HG03558 (cell line): ENCODE measurements at regions not wholly inside any gene's neighbourhood (a gene's known extent, or its start where the extent isn't known, plus 50 kb on each side); places are given as distances from the start of the nearest gene placed in this dataset.
"Not testable (repeated sequence)": the region's sequence is repeated elsewhere in the genome, so short reads cannot be mapped to it uniquely, and the experiment has no call there.

Experiments
- ATAC-seq: cut with Tn5 transposase; IDR thresholded peaks from one replicate; pipeline ENCODE4 v1.9.1; 2021; ENCODE audit warnings: moderate number of reproducible peaks; ENCODE audit not compliant: unreplicated experiment; ENCODE audit errors: extremely low read depth

DNA sequence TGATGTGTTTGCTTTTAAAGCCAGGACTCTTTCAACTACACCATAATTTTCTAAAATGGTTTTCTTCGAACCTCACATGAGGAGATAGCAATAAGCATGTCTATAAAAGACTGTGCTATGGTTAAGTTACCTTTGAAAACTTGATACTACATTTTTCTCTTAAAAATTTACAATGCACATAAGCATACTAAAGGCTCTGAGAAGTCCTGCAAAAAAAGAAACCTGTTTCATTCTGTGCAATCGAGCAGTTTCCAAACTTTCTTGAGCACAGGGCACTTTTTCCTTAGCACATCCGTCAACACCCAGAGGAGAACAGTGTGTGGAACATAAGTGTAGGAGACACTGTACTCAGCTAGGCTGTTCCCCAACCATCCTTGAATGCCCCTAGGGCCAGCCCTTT is 144.1 kb upstream of the ARHGAP20 start:
- no peak for ATAC-seq

DNA sequence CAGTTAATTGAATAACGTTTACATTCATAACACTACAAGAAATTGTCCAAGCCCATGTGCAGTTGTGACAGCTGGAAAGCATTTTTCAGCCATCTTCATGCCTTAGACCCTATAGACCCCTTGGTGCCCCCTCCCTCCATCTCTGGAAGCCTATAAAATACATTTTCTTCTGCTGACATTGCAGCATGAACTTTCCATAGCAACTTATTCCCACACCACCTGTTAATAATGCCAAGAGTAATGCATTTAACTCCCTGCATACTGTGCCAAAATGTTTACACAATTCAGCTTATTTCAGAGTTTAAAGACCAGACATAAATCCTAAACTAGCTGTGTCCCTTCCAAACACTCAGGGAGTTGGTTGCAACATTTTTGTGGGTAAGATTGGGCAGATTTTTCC is 143.0 kb upstream of the ARHGAP20 start:
- no peak for ATAC-seq

DNA sequence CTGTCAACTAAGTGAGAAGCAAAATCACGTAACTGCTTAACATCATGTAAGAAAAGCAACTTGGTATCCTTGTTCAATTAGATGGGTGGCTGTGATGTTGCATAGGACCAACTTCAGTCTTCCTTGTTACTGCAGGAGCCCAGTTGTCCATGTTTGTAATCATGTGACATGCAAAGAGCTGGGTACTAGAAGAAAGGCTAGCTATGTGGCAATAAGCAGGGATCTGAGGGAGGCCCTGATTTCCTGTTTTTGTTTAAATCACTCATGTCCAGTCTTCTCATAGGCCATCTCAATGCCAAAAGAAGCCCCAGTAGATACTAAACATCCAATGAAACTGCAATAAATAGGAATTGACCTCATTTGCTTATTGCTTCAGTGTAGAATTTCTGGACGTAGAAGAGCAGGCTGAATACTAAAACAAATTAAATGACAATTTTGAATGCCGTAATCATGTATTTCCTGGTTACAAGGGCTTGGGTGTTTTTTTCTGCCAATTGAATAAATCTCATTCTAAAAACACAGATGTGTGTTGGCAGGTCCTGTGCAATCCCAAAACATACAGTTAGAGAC is 140.8 kb upstream of the ARHGAP20 start:
- no peak for ATAC-seq

DNA sequence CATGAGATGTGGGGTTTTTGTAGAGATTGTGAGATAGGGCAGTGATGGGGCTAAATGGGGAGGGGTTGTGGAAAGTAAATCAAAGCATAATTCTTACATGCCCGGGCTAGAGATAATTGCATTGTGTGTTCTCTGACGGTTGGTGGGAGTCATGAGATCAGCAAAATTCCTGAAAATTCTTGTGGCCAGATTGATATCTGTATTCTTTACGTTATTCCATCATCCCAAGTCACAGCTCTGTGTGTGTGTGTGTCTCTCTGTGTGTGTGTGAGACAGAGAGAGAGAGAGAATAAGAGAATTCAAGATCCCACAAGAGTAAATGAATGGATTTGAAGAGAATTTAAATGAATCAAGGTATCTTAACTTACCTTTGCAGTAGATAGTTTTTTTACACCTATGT is 138.6 kb upstream of the ARHGAP20 start:
- ATAC-seq: no peak

DNA sequence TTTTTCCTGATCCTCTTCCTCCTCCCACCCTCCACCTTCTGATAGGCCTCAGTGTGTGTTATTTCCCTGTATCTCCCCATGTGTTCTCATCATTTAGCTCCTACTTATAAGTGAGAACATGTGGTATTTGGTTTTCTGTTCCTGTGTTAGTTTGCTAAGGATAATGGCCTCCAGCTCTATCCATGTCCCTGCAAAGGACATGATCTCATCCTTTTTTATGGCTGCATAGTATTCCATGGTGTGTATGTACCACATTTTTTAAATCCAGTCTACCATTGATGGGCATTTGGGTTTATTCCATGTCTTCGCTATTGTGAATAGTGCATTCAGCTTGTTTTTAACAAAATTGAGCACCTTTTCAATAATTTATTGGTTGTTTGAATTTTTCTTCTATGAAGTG is 130.8 kb upstream of the ARHGAP20 start:
- ATAC-seq: not testable (repeated sequence)

DNA sequence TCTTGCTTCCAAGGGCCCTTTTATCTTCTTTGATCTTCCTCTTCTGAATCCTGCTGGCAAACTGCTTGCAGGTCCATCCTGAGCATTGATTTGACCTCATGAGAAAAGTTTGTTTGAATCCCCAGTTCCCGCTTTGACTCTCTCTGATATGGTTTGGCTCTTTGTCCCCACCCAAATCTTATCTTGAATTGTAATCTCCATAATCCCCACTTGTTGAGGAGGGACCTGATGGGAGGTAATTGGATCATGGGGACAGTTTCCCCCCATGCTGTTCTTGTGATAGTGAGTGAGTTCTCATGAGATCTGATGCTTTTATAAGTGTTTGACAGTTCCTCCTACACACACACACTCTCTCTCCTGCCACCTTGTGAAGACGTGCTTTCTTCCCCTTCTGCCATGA is 126.6 kb upstream of the ARHGAP20 start:
- no peak for ATAC-seq

DNA sequence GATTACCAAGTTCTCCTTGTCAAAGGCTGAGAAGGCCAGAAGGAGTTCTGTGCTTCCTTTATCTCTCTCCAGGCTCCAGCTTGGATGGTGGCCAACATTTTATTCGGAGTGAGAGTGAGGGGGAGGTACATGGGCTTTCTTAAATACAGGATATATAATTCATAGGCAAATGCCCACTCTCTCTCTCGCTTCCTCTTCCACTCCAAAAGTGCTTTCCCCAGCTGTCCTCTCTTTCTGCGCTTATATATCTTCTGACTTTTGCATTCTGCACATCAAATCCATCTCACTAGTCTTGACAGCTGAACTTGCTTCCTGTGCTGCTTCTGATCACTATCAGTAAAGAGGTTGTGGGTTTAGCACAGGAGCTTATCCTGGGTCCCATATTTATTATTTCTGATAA is 125.4 kb upstream of the ARHGAP20 start:
- no peak for ATAC-seq

DNA sequence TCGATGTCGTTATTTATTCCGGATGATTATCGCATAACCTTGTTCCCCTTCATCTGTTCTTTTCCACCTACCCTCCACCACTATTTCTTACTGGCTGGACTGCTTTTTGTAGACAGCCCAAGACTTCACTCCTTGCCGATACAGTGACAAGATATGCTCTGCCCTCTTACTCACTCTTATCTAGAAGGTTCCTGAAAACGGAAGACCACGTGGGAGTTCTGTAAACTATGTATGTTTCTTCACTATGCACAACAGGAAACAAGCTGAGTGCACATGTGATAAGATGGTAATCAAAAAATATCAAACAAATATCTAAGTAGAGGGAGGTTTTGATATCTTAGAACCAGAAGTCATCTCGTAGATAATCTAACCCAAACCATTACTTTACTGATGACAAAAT is 122.9 kb upstream of the ARHGAP20 start:
- no peak for ATAC-seq

DNA sequence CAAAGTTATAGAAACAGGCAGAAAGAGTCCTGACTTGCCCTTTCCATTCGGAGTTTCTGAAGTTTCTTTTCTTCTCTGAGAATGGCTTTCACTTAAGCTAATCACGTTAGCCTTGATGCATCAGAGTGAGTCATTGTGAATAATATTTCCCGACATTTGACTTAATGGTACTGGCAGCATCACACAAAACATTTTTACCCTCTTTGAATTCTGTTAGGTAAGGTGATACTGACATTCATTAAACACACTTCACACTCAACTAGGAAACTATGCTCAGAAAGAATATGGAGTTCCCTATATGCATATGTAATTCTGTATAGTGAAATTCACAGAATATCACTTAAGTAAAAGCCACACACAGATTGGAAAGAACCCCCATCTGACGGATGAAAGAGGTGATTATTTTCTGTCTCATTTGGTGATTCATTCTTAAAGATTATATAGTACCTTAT is 120.8 kb upstream of the ARHGAP20 start:
- ATAC-seq: no peak

DNA sequence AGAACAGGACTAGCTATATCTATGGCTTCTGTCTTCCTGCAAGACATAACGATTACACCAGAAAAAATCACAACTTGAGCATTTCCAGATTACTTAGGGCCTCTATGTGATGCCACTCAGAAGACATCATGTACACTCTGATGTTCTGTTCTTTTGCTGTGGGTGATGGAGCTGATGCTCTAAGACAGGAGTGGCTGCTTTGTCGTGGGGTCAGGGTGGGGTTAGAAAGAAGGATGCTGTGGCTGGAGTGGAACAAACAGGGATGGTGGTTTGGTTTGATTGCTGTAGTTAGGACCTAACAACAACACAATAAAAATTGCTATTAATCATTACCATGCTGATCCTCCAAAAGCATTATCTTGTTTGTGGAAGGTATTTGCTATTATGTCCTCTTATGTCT is 120.3 kb upstream of the ARHGAP20 start:
- no peak for ATAC-seq

DNA sequence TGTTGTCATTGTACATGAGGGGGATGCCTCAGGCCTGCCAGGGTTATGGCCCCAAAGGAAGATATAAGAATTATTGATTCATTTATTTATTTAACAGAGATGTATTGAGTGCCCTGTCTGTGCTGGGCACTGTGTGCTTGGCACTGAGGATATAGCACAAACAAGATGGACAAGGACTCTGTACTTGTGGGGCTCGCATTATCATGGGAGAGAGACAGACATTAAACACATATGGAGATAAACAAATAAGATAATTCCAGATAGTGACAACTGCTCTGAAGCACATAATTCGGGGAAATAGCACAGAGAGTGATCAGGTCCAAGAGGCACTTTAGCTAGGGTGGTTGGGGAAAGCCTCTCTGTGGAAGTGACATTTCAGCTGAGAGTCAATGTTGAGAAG is 119.8 kb upstream of the ARHGAP20 start:
- no peak for ATAC-seq

DNA sequence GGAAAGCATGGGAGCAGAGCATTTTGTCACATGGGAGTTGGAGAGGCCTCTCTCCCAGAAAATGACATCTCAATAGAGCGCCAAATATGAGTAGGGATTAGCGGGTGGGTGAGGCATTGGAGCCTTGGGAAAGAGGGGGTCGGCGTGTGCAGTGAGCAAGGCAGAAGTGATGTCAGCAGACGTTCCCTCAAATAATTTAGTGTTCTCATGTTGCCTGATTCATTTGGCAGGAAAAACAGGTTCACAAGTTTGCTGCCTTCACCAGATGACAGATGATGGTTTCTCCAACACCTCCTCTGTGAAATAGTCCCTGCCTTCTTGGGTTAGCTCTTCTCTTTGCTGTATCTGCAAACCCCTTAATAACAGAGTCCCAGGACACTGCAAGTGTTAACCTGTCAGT is 118.5 kb upstream of the ARHGAP20 start:
- no peak for ATAC-seq

DNA sequence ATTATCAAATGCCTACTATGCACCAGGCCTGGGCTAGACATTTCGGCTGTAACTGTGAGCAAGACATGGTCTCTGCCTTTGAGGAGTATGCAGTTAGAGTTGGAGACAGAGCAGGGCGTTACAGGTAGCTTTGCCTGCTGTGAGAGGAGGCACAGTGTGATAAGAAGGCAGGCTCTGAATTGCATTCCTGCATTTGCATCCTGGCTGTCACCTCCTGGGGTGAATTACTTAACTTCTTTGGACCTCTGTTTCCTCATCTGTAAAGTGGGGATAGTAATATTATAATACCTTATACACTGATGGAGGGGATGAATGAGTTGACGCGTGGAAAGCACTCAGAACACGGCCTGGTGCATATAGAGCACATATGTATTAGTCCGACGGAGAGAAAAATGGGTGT is 118.1 kb upstream of the ARHGAP20 start:
- ATAC-seq: no peak

DNA sequence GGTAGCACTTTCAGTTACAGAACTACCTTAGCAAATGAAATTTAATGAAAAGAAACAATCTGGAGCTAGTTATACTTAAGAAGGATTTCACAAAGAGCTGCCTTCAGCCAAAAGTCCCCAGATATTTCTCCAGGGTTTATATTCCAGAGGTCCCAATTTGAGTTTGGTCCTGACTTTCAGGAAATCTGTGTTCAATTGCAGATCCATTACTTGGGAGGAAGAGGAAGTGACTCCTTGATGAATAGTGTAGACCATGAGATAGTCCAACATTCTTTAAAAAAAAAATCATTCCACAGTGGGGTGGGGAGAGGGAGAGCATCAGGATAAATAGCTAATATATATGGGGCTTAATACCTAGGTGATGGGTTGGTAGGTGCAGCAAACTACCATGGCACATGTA is 117.6 kb upstream of the ARHGAP20 start:
- no peak for ATAC-seq

DNA sequence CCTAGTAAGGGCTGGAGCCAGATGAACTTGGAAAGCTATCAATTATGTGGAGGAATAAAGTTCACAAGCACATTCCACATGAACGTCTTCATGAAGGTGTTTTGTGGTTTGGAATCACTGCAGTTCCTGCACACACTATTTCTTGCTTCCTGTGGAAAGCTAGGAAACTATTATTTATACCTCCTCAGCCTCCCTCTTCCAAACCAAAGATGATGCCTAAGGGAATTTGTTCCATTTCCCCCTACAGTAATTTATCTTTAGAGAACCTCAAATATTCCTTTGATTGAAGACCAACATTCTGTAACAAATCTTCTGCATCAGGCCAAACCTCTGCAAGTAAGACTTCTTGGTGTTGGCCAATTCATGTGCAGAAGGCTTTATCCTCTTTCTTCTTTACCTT is 115.8 kb upstream of the ARHGAP20 start:
- ATAC-seq: no peak

DNA sequence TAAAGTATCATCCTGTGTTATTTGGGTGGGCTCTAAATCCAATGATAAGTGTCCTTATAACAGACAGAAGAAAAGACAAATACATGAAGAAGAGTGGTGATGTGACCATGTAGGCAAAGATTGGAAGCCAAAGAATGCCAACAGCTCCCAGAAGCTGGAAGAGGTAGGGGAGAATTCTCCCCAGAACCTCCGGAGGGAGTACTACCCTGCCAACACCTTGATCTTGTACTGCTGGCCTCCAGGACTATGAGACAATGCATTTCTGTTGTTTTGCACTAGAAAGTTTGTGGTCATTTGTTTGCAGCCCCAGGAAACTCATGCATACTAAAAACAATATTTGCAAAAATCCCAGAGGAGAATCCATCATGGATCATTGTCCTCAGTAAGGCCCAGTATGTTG is 115.0 kb upstream of the ARHGAP20 start:
- no peak for ATAC-seq

DNA sequence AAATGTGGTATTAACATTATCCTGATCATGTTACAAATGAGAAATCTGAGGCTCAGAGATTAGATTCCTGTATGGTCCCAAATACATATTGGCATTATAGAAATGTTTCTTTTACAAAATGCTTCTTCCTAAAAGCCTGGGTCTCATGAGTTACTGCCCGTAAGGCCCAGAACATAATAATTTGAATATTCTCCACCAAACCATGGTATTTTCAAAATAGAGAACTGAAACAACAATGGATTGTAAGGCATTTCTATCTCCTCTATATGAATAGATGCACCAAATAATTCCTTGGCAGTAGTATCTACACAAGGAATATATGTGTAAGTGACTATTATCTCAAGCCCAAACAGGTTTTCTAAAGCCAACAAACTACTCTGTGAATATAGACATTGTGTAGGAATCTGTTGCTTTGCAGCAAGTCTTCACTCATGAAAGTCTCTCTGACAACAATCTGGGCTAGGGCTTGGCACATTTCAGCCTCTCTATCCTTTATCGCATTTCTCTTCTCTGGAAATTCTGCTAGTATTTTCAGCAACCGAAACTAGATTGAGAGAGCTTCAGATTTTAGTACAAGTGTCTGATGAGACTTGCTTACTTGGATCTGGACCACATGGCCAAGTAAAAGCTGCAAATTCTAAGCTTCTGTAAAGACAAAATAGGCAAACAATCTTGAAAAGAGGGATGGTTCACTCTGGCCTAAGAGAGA is 112.8 kb upstream of the ARHGAP20 start:
- no peak for ATAC-seq

DNA sequence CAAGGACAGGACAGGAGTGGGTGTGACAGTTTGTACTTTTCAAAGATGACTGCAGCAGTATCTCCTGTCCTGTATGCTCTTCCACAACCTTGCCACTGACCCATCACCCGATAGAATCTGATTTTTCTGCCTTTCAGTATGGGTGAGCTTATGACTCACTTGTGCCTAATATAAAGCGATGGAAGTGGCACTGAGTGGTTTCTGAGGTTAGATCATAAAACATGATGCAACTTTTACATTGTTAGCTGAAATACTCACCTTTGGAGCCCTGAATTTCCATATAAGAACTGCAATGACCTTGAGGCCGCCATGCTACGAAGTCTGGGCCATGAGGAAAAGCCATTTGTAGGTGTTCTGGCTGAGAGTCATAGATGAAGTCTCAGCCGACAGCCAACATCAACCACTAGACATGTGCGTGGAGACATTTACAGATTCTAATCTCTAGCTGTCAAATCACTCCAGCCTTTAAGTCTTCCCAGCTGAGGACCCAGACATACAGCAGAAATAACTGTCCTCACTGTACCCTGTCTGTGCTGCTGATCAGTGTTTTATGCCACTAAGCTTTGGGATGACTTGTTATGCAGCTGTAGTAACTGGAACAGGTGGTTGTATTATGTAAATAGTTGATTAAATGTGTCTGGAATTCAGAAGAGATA is 105.9 kb upstream of the ARHGAP20 start:
- no peak for ATAC-seq

DNA sequence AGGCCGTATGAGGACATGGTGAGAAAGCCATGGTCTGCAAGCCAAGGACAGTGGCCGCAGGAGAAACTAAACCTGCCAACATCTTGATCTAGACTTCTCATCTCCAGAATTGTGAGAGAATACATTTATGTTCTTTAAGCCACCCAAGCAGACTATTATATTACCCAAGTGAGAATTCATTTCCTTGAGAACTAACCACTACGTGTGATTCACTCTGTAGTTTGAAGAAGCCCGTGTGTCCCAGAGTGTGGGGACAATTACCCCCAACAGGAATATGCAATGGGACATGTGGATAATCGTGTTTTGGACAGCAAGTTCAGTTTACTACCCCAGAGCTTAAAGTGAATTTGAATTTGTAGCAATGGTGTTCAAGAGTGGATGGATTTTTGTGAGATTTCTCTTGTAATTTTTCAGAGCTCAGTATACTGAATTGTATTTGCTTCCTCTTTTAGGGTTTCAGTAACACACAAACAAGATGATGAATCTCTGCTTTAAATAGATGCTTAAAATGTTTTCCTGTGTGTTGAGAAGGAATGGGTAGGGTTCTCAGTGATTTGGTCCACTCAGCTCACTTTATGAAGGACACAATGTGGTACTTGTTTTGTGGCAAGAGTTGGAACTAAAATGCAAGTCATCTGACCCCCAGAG is 100.0 kb upstream of the ARHGAP20 start:
- ATAC-seq: no peak

DNA sequence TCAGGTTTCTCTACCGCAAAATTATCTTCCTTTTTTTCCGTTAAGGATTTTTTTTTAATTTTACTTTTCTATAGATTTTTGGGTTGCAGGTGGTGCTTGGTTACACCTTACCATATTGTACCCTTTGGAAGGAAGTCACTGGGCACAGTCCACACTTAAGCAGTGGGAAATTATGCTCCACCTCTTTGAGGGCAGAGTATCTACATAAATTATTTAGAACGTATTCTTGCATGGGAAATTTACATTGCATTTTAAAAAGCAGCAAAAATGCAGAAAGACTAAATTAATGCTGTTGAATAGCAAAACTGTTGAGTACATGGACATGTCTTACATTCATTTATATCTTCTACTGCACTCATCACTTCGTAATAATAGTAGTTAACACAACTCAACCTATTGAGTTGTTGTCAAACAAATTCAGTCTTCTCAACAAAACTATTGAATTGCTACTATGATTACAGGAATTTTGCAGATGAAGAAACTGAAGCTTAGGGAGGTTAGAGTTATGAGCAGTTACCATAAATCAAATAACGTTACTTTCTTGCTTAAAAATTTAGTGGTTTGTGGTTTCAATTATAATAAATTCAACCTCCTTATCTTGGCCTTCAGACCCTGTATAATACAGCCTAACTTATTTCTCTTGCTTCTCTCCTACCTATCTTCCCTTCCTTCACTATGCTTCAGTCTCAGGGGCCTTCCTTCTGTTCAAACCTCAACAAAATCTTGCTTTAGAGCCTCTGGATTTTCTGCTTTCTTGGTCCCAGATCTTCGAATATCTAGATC is 97.4 kb upstream of the ARHGAP20 start:
- no peak for ATAC-seq

DNA sequence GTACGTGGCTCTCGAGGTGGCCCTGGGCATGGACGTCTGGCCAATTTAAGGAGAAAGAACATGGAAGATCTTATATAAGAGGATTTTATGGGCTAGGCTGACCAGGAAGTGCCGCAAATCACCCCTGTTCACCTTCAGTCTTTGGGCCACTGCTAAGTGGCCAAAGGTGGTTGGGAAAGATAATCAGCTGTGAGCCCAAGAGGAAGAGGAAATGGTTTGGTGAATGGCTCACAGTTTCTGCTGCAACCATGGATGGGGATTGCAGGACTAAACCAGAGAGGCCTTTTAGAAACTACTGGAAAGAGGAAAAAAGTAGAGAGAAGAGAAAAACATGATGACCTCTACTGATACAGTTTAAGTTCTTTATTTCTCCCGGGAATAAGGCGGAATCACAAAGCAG is 96.0 kb upstream of the ARHGAP20 start:
- ATAC-seq: no peak
